NCI-H69 (cell line): ENCODE measurements at regions not wholly inside any gene's neighbourhood (a gene's known extent, or its start where the extent isn't known, plus 50 kb on each side); places are given as distances from the start of the nearest gene placed in this dataset.

ENCODE experiments used
- DNase-seq: peaks from one replicate; lab custom pipeline; 2025; lab: John Stamatoyannopoulos, UW

DNA sequence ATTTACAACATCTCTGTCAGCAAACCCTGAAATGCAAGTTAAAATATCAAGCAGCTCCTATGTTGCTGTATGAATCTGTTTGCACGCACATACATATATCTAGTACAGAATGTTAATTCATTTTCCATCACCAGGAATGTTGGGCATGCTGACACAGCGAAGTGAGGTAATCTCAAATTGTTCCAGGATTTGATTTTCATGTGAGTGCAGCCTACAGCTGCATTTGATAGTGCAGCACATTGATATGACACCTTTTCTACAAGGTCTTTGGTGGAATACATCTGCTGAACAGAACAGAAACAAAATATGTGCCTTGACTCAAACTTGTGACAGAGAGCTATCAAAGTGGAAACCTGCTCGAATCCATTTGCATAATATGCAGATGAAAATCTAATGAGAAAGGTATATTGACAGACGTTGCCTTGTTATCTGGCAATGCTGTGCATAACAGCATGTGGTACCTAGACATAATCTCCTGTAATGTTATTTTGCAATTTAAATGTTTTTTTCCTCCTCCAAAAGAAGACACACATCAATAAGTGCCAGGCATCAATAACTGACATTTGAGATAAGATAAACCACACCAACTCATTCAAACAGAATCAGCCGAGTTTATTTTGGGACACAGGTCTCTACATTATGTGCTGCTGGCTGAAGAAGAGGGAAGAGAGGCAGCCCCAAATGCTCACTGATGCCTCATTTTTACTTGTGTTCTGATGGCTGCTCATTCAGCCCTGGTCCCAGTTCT lies 512.2 kb downstream of the ZNF608 start:
- DNase-seq, result no peak

DNA sequence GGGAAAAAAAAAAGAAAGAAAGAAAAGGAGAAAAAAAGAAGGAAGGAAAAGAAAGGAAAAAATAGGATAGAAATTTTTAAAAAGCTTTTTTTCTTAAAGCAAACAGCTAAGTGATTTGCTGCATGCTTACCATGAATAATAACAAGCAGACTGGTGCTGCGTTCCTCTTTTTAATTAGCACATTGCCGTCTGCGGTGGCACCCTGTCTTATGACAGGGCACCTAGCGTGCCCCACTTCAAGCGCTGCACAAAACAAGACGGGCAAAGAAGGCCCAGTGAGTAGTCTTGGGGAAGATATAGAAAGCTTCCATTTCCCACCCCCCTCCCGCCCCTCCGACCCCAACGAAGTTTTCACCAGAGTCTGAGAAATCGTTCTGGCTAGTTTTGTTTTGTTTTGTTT lies 513.9 kb downstream of the ZNF608 start:
- DNase-seq, result no peak

DNA sequence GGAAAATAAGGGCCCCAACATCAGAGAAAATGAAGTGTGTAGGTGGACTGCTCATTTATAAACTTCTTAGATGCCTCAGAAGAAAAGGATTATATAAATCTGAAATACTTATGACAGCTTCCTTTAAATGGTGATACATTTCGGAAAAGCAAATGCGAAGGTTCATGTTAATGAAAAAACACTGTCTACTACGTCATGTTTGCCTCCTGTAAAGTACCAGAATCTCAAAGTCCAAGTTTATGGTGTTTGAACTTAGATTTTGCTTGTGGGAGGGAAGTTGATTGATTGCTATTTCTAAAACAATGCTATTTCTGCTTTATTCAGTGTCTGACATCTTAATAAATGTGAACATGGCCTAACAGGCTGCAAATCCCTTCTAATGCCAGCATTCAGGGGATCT lies 514.6 kb downstream of the ZNF608 start:
- DNase-seq, result no peak

DNA sequence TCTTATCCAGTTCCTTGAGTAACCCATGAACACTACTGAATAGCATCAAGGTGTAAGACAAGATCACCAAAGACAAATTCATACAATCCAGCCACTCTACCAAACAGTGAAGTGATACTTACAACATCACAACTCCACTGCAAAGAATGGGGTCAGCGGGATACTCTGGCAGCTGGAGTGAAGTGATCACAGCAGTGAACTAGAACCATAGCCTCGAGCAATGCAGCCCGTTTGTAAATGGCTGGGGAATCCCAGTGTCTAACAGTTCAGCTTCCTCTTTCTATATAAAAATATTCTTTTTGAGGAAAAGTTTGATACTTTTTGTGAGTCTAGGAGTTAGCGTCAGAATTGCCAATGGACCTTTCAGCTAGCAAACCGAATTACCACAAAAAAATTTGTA lies 515.2 kb downstream of the ZNF608 start:
- DNase-seq, result peak; percentile 28

DNA sequence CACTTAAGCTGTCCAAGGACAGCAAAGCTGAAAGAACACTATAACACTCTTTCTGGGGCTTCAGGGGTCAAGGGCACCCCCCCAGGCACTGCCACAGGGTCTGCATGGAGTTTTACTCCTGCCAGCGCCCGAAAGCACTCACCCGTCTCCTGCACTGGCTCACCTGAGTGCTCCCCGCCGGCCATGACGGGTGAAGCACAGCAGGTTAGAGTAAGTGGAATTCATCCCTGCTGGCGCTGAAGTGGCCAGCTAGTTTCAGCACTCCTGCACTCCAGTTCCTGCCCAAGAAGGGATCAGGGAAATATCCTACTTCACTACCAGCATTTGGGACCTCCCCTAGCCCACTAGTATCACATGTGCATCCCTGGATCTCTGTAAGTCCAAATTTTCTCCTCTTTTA lies 516.0 kb downstream of the ZNF608 start:
- DNase-seq, result no peak

DNA sequence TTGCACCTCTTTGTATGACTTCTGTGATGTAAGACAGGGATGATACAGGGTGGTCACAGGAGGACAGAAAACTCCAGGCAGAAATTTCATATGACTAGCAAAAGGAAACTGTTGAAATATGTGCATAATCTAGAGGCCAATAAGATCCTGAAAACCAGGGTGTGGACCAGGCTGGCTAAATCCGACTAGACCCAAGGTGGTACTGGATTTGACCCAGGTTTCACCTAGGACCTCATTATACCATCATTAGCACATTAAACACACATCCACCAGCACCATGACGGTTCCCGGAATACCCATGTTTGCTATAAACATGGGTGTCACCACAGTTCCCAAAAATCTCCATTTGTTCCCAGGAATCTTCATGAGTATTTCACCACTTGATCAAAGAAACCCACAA lies 517.1 kb downstream of the ZNF608 start:
- no peak for DNase-seq

DNA sequence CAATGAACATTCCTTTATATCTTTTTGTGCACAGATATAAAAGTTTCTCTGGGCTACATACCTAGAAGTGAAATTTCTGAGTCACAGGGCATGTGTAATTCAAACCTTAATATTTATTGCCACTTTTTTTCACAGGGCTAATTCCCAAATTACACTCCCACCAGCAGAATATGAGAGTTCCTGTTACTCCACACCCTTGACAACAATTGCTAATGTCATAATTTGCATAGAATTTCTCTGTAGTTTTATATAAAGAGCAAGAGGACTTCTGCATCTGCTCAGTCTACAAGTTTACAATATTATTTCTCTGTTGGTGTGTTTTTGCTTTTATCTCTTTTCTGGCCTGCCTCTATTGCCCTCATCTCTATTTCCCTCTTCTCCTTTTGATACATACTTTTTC lies 518.5 kb downstream of the ZNF608 start:
- no peak for DNase-seq

DNA sequence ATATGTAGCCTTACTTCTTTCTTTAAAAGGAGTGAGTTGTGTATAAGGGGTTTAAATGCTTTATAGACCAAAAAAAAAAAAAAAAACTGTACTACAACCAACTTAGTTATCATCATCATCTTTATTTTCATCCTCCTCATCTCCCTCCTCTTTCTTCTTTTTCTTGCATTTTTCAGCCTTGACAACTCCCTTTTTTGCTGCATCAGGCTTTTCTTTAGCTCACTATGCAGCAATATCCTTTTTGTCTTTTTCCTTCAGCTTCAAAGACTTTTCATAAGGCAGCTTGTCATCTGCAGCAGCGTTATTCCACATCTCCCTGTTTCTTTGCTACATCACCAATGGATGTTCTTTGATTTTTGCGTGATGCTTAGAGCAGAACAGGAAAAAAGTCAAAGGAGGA lies 526.0 kb downstream of the ZNF608 start:
- DNase-seq, result no peak

DNA sequence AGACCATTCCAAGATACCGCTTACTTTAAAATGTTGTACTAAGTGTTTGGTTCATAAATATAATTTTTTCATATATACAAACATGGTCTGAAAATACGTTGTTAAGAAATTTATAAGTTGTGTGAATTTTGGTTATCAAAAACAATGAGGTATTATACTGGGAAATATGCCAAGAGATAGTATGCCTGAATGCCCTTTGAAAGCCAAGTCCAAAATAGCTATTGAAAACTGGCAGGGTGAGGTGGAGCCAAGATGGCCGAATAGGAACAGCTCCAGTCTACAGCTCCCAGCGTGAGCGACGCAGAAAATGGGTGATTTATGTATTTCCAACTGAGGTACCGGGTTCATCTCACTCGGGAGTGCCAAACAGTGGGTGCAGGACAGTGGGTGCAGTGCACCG lies 533.5 kb downstream of the ZNF608 start:
- DNase-seq, result no peak

DNA sequence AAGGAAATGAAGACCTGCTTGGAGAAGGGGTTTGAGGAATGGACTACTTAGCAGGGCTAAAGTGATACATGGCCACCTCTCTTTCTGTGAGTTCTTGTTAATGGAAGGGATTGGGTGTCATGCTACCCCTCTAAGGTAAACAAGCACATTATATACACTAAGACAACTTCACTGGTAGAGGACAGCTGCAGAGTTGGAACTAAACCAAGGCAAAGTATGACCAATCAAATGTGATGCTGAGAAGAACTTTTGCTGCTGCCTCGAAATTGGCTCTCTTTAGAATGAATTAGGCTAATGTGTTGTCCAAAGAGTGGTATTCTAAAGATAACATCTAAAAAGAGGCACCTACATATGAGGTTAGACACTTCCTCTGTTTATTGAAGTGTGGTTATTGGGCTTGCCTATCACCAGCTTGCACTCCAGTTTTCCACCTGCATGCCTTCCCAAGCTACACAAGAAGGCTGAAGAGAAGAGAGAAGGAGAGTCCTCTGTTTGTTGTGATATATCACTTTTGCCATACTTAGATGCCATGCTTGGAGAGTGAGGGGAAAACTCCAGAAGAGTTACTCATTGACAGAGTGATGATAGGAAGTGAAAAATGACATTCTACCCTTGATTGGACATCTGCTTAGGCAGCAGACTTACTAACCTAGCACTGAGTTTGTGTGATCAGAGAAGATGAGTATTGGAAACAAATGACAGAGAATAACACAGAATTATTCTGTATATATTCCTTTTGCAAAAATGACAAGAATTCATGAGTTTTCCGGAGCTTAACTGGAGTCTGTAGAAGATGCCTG lies 536.1 kb downstream of the ZNF608 start:
- no peak for DNase-seq

DNA sequence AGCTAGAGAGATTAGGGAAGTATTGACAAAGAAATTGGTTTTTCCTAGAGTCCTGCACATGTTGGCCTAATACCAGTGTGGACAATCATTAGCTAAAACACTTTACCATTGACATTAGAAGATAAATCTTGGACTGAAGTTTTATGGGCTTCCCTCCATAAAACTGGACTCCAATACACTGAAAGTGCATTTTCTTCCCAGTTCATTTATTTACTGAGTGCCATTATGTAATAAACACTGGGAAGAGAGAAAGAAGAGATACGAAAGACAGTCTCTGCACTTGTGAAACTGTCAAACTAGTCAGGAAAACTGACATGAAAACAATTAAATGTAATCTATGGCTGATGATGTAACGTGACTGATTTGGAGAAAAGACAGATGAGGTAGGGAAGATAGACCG lies 539.3 kb downstream of the ZNF608 start:
- DNase-seq, result no peak

DNA sequence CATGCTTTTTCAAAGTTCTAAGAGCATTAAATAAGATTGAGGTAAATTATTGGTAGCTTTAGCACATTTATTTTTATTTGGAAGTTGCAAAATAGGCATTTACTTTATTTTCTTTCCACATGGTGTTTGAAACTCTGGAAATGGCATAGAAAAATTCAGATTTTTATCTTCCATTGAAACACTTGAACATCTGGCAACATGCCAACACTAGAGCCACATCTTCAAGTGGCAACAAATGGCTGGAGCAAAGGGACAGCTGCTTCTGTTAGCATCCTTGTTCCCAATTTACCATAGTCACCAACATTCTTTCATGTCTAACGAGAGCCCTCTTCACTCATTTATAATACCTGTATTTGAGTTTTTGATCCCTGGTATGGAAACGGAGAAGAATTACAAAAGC lies 539.9 kb downstream of the ZNF608 start:
- peak; percentile 42 for DNase-seq

DNA sequence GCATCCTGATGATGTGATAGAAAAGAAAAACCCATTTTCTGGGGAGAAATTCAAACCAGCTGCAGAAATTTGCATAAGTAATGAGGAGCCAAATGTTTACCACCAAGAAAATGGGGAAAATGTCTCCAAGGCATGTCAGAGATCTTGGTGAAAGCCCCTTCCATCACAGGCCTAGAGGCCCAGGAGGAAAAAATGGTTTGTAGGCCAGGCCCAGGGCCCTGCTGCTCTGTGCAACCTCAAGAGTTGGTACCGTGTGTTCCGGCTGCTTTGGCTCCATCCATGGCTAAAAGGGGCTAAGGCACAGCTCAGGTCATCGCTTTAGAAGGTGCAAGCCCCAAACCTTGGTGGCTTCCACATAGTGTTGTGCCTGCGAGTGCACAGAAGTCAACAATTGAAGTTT lies 543.1 kb downstream of the ZNF608 start:
- no peak for DNase-seq

DNA sequence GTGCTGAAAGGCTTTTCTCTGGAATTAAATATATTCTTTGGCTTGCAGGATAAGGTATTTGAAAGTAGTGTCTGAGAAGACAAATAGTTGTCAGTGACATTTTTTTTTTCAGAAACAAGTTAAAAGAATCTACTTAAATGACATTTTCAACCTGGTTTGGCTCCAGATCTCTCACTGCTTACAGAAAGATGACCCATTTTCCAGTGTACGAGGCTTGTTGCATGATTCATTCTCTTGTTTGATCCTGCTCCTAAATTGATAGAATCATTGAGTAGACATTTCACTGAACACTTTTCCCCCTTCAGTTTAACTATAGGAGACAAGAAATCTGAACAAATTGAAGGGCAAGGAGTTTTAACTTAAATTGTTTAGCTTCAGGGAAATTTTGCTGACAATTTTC lies 546.1 kb downstream of the ZNF608 start:
- no peak for DNase-seq

DNA sequence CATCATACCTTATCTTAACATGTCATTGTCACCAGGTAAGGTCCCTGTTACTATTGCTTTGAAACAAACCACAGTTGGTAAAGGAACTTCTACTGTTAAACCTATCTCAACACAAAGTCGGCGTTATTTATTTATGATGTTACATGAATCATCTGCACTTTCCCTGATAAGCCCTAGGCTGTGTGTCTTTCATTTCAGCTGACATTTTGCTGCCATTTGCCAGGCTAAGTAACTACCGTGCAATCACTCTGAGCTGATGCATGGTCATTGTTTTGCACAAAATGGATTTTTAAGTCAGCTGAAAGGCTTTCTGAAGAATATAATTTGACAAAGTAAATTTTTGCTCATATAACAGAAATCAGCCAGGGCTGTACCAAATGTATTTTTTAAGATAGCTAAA lies 546.5 kb downstream of the ZNF608 start:
- DNase-seq, result no peak

DNA sequence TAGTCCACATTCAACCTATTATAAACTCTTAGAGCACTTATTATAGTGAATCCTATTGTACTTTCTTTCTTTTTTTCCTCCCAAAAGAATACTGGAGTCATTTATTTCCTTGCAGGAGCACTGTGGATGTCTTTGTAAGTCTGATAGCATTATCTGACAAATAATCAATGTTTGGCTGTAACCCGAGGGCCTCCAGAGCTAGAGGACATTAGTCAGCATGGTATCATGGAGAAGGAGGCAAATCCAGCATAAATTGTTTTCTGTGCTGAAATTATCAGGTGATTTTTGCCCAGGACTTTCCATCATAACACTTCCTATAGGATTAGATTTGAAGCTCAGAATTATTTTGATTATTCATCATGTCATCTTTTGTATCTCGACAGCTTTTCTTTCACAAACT lies 551.0 kb downstream of the ZNF608 start:
- no peak for DNase-seq

DNA sequence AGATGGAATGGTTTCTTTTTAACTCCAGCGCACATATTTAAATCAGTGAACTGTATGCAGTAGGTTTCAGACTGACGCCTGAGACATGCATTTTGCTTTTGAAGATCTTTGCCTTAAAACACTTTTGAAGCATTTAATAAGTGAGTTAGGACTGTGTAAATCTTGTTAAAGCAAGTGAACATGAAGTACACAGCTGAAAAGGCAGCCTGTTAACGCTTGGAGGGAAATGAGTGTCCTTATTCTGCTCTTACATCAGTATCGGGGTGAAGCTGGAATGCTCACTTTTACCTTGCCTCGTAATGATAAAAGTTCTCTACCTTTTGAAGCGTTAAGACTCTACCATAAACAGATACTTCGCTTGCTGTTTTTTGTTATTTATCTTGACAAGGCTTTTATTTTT lies 552.2 kb downstream of the ZNF608 start:
- no peak for DNase-seq

DNA sequence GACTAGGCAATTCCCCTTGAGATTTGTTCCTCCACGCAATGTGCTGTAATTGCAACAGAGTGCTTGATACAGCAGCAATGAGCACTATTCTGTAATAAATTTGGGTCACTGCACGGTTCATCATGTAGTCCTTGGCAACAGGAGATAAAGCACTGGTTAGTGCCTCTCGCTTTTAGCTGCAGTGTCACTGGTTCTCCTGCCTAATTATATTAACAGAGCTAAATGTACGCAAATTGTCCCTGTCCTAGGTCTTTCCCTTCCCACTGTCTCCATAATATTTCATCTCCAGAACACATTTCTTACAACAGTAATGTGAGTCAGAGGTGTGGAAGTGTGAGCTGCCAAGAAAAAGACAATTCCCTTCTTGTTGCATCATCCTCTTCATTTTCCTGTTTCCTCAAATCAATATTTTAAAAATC lies 553.1 kb downstream of the ZNF608 start:
- peak; percentile 26 for DNase-seq

DNA sequence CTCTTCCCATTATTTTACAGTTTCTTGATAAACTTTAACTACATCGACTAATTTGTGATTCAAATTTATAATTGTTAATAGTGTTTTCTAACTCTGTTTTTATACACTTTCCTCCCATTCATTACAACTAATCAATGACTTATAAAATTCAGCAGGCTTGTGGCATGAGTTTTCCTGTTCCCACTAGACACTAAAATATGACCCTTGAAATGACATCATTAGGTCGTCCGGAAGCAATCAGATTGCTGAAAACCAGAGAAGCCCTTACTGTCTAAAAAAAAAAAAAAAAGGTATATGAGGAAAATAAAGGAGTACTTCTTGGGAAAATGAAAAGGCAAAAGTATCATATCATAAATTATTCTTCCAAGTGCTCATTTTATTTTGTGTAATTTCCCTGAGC lies 553.7 kb downstream of the ZNF608 start:
- DNase-seq, result no peak

DNA sequence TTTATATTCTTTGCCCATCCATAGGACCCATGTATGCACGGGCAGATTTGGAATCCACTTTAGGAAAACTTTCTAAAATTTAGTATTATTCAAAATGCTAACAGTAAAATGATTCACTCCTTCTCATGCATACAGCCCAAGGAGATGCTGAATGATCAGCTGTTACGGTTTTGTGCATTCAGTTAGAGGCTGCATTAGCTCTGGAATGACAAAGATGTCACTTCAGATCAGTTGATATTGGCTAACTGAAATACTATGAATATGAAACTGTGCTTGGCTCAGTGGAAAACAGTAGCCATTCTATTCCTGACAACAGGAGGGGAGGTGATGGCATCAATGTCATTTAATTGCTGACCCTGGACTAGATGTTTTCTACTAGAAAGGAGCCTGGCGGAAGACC lies 560.7 kb downstream of the ZNF608 start:
- no peak for DNase-seq

DNA sequence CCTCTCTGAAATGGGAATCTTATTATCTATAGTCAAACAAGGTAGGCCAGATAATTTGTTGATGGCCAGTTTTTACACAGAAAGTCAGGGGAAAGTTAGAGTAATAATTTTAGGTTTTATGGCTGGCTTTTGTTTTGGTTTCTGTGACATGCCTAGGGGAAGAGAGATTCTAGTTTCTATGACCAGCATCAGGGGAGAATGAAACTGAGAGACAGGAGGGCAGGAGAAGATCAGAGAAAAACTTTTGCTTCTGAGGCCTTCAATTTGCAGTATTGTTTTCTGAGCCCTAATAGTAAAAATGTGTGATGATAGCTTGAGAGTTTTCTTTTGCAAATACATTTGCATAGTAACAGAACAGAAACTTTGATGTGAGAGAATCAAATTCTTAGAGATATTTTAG lies 564.3 kb downstream of the ZNF608 start:
- no peak for DNase-seq

DNA sequence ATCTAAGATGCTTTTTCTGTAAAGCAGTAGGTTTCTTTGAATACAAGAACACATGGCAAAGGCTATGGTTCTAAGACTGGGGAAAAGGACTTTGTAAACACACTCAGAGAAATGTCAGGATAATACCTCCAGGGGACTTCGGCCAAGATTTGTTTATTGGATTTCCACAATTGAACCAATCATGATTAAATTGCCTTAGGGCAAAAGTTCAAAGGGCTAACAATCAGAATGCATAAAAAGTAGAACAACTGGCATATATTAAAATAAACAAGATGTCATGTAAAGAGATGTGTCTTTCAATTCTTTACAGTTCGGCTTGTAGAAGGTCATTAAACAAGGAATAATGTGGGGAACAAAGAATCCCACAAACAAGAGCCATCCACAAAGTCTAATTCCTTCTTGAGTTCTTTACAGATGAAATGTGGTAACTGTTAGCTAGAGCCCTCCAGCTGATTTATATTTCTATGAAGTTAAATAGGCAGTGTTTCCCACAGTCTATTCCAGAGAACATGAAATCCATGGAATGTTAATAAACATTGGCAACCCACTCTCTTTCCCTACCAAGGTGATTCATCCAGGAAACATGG lies 565.5 kb downstream of the ZNF608 start:
- peak; percentile 33 for DNase-seq

DNA sequence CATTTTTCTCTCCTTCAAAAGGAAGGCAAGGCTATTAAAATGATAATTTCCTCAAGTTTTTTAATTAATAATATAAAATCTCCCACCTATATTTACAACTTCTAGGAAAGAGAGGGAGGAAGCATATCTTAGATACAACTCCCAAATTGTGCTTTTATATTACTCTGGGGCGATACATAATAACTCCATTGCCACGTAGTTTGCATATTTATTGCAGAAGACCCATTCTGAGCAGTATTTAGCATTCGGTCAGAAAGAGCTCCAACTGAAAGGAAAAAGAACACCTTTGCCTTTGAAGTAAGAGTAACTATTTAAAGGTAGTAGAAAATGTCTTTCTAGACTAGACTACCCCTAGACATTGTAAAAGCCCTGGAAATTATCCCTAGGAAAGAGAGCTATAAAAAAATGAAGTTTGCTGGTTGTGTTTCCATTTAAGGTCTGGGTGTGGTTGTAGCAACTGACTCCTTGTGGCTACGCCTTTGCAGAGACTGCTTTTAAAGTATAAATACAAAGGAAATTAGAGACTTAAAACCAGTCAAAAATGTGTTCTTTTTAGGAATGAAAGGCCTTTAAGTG lies 566.1 kb downstream of the ZNF608 start:
- no peak for DNase-seq
